Activated CD8-positive, alpha-beta memory T cell treated with anti-CD3 and anti-CD28 coated beads, Interleukin-2, amount 10 ng/mL, durations not matched to agents 7 days and 5 days (primary cell): ENCODE measurements at regions not wholly inside any gene's neighbourhood (a gene's known extent, or its start where the extent isn't known, plus 50 kb on each side); places are given as distances from the start of the nearest gene placed in this dataset.

Source experiments
- ATAC-seq: fragments of 150-1000 bp; cut with Tn5 transposase; one replicate; pipeline ENCODE4 v1.10.0; 2021; ENCODE audit warnings: moderate library complexity
- CTCF ChIA-PET: fragments of 350-600 bp; sonication (Branson Sonifier 250); formaldehyde crosslinking; loops from one replicate; lab custom pipeline; 2021; ENCODE audit warnings: antibody characterized with exemption; lab: Charles Lee
- DNase-seq: peaks from one replicate; pipeline ENCODE4 v3.0.0-alpha.2; 2020
- H3K27ac Mint-ChIP-seq: one replicate; pipeline ENCODE4 v1.8.0; 2021; ENCODE audit warnings: mild to moderate bottlenecking, mixed read lengths
- H3K27me3 Mint-ChIP-seq: one replicate; pipeline ENCODE4 v1.8.0; 2021; ENCODE audit warnings: mixed read lengths
- H3K36me3 Mint-ChIP-seq: one replicate; pipeline ENCODE4 v1.8.0; 2021; ENCODE audit warnings: mild to moderate bottlenecking, mixed read lengths
- H3K4me1 Mint-ChIP-seq: one replicate; pipeline ENCODE4 v1.8.0; 2021; ENCODE audit warnings: mixed read lengths
- H3K4me3 Mint-ChIP-seq: one replicate; pipeline ENCODE4 v1.8.0; 2021; ENCODE audit warnings: mild to moderate bottlenecking, moderate library complexity, mixed read lengths
- H3K9me3 Mint-ChIP-seq: one replicate; pipeline ENCODE4 v1.8.0; 2022; ENCODE audit warnings: low read depth, mixed read lengths

GRCh38 chr6:26295691-26296555, 69.1 kb upstream of the BTN3A2 start:
- peak overlapping the region; percentile 48 for H3K4me3 Mint-ChIP-seq
- ATAC-seq (peak; percentile 67), DNase-seq (no peak)
- H3K9me3 Mint-ChIP-seq, result no peaks in the 10 kb centered on the region
- H3K4me1 Mint-ChIP-seq, result peaks cover 16% of the 10 kb centered on the region
- no peaks in the 10 kb centered on the region for H3K27me3 Mint-ChIP-seq
- peak overlapping the region; percentile 70 for H3K27ac Mint-ChIP-seq
- CTCF ChIA-PET, result interaction anchor here (0.9 to 1.2 kb wide), 3 partner anchors 10 to 25 kb away, joined by 3 to 4 read pairs (median 3); a partner anchor contains a TSS
- peaks cover 2% of the 10 kb centered on the region for H3K36me3 Mint-ChIP-seq

- Mint-ChIP-seq H3K36me3 (peaks cover 2% of the 10 kb centered on the region), H3K27me3 (no peaks in the 10 kb centered on the region)
- ATAC-seq, result no peak
Measured at GRCh38 chr6:26296556-26296856, 68.5 kb upstream of the BTN3A2 start.

GRCh38 chr6:26296857-26297648, 67.9 kb upstream of the BTN3A2 start:
- Mint-ChIP-seq H3K36me3 (peaks cover 2% of the 10 kb centered on the region), H3K4me3 (no peak overlapping the region), H3K9me3 (no peaks in the 10 kb centered on the region), H3K27me3 (no peaks in the 10 kb centered on the region), H3K27ac (no peak overlapping the region), H3K4me1 (peaks cover 23% of the 10 kb centered on the region)
- CTCF ChIA-PET, result interaction anchor here (1.2 kb wide), 1 partner anchor 11 kb away, joined by 4 read pairs; no protein-coding TSS in a partner anchor
- ATAC-seq (no peak), DNase-seq (no peak)

More at GRCh38 chr6:26296556-26296856, 68.5 kb upstream of the BTN3A2 start:
- CTCF ChIA-PET, result interaction anchor here (1.2 kb wide), 1 partner anchor 11 kb away, joined by 4 read pairs; no protein-coding TSS in a partner anchor
- Mint-ChIP-seq H3K27ac (no peak overlapping the region), H3K4me3 (no peak overlapping the region), H3K4me1 (peaks cover 19% of the 10 kb centered on the region), H3K9me3 (no peaks in the 10 kb centered on the region)
- no peak for DNase-seq

GRCh38 chr6:26299286-26300042, 65.5 kb upstream of the BTN3A2 start:
- Mint-ChIP-seq H3K27me3 (no peaks in the 10 kb centered on the region), H3K36me3 (peaks cover 2% of the 10 kb centered on the region), H3K27ac (no peak overlapping the region), H3K4me1 (peaks cover 34% of the 10 kb centered on the region), H3K4me3 (no peak overlapping the region), H3K9me3 (no peaks in the 10 kb centered on the region)
- DNase-seq, result no peak
- ATAC-seq, result no peak
- CTCF ChIA-PET, result interaction anchor here (1.8 kb wide), 1 partner anchor 10 kb away, joined by 3 read pairs; no protein-coding TSS in a partner anchor

- DNase-seq (no peak), ATAC-seq (no peak)
- Mint-ChIP-seq H3K27ac (no peak overlapping the region), H3K9me3 (no peaks in the 10 kb centered on the region), H3K4me1 (peaks cover 40% of the 10 kb centered on the region), H3K36me3 (peaks cover 2% of the 10 kb centered on the region), H3K4me3 (no peak overlapping the region), H3K27me3 (no peaks in the 10 kb centered on the region)
- CTCF ChIA-PET, result interaction anchor here (1.8 kb wide), 1 partner anchor 9 kb away, joined by 3 read pairs; no protein-coding TSS in a partner anchor
Measured at GRCh38 chr6:26300043-26300331, 65.0 kb upstream of the BTN3A2 start.

GRCh38 chr6:26300359-26300758, 64.6 kb upstream of the BTN3A2 start:
- Mint-ChIP-seq H3K9me3 (no peaks in the 10 kb centered on the region), H3K27me3 (no peaks in the 10 kb centered on the region), H3K36me3 (peaks cover 2% of the 10 kb centered on the region), H3K4me1 (peaks cover 40% of the 10 kb centered on the region), H3K27ac (peak overlapping the region; percentile 49), H3K4me3 (no peak overlapping the region)
- no peak for ATAC-seq
- CTCF ChIA-PET, result interaction anchor here (1.8 kb wide), 1 partner anchor 9 kb away, joined by 3 read pairs; no protein-coding TSS in a partner anchor
- DNase-seq, result no peak

- Mint-ChIP-seq H3K9me3 (no peaks in the 10 kb centered on the region), H3K36me3 (no peaks in the 10 kb centered on the region), H3K27ac (peak overlapping the region; percentile 49), H3K4me3 (no peak overlapping the region), H3K4me1 (peaks cover 40% of the 10 kb centered on the region), H3K27me3 (no peaks in the 10 kb centered on the region)
- ATAC-seq, result no peak
- CTCF ChIA-PET, result interaction anchor here (1.8 kb wide), 1 partner anchor 8 kb away, joined by 3 read pairs; no protein-coding TSS in a partner anchor
- no peak for DNase-seq
Measured at GRCh38 chr6:26300828-26301227, 64.2 kb upstream of the BTN3A2 start.

GRCh38 chr6:26301638-26302037, 63.4 kb upstream of the BTN3A2 start:
- Mint-ChIP-seq H3K36me3 (no peaks in the 10 kb centered on the region), H3K4me3 (no peak overlapping the region), H3K4me1 (peaks cover 38% of the 10 kb centered on the region), H3K27ac (peak overlapping the region; percentile 56), H3K27me3 (no peaks in the 10 kb centered on the region), H3K9me3 (no peaks in the 10 kb centered on the region)
- DNase-seq, result no peak
- no peak for ATAC-seq
- CTCF ChIA-PET, result no interaction called here

GRCh38 chr6:26302941-26303559, 61.9 kb upstream of the BTN3A2 start:
- no peaks in the 10 kb centered on the region for H3K36me3 Mint-ChIP-seq
- H3K9me3 Mint-ChIP-seq, result no peaks in the 10 kb centered on the region
- H3K4me1 Mint-ChIP-seq, result peaks cover 52% of the 10 kb centered on the region
- no peak for DNase-seq
- ATAC-seq, result no peak
- H3K4me3 Mint-ChIP-seq, result no peak overlapping the region
- no peaks in the 10 kb centered on the region for H3K27me3 Mint-ChIP-seq
- H3K27ac Mint-ChIP-seq, result peak overlapping the region; percentile 15
- CTCF ChIA-PET, result interaction anchor here (1.3 to 1.6 kb wide), 2 partner anchors 10 to 19 kb away, joined by 3 to 5 read pairs; no protein-coding TSS in a partner anchor

- Mint-ChIP-seq H3K27ac (peak overlapping the region; percentile 99), H3K4me1 (peaks cover 60% of the 10 kb centered on the region), H3K4me3 (peak overlapping the region; percentile 84), H3K36me3 (no peaks in the 10 kb centered on the region), H3K9me3 (no peaks in the 10 kb centered on the region), H3K27me3 (no peaks in the 10 kb centered on the region)
- CTCF ChIA-PET, result interaction anchor here (1.0 to 1.3 kb wide), 3 partner anchors 11 to 265 kb away, joined by 3 read pairs; no protein-coding TSS in a partner anchor
- ATAC-seq, result no peak
- no peak for DNase-seq
Measured at GRCh38 chr6:26304213-26304796, 60.7 kb upstream of the BTN3A2 start.

- peak overlapping the region; percentile 99 for H3K27ac Mint-ChIP-seq
- ATAC-seq (peak; percentile 73), DNase-seq (peak; percentile 77)
- H3K4me3 Mint-ChIP-seq, result peak overlapping the region; percentile 84
- H3K9me3 Mint-ChIP-seq, result no peaks in the 10 kb centered on the region
- CTCF ChIA-PET, result interaction anchor here (1.0 kb wide), 2 partner anchors 17 to 264 kb away, joined by 3 read pairs; no protein-coding TSS in a partner anchor
- no peaks in the 10 kb centered on the region for H3K36me3 Mint-ChIP-seq
- peaks cover 67% of the 10 kb centered on the region for H3K4me1 Mint-ChIP-seq
- no peaks in the 10 kb centered on the region for H3K27me3 Mint-ChIP-seq
Measured at GRCh38 chr6:26304797-26305640, 60.0 kb upstream of the BTN3A2 start.

- Mint-ChIP-seq H3K4me3 (peak overlapping the region; percentile 84), H3K36me3 (no peaks in the 10 kb centered on the region), H3K27me3 (no peaks in the 10 kb centered on the region), H3K9me3 (no peaks in the 10 kb centered on the region), H3K27ac (peak overlapping the region; percentile 99), H3K4me1 (peaks cover 71% of the 10 kb centered on the region)
- ATAC-seq (no peak), DNase-seq (no peak)
- CTCF ChIA-PET, result no interaction called here
Measured at GRCh38 chr6:26305641-26305969, 59.4 kb upstream of the BTN3A2 start.
